Endothelial cell of umbilical vein (primary cell): ENCODE measurements at regions not wholly inside any gene's neighbourhood (a gene's known extent, or its start where the extent isn't known, plus 50 kb on each side); places are given as distances from the start of the nearest gene placed in this dataset.

Experiments
- BruUV-seq: library from RNA; stranded (reverse); fragments of 400-500 nt; replicated peaks from 2 replicates; lab custom pipeline; 2021; lab: Mats Ljungman, UMichigan
- CTCF ChIA-PET: fragments of 300-600, 350-600 bp; sonication (Branson Sonifier 250); formaldehyde crosslinking; loops from one replicate; lab custom pipeline; 2021; ENCODE audit warnings: antibody characterized with exemption, inconsistent platforms; lab: Charles Lee
- POLR2A ChIA-PET: fragments of 300-600, 350-600 bp; sonication (Branson Sonifier 250); formaldehyde crosslinking; loops from one replicate; lab custom pipeline; 2021; ENCODE audit warnings: antibody characterized with exemption, inconsistent platforms; lab: Charles Lee
- DNase-seq: peaks from one replicate; pipeline ENCODE4 v3.0.0-alpha.2; 2011; ENCODE audit warnings: low read depth, low spot score
- FAIRE-seq: peaks from 2 replicates; lab custom pipeline; 2011; peaks lifted over from hg19 to GRCh38; lab: Jason Lieb, UNC
- H2AFZ ChIP-seq: 2 replicates; pipeline ENCODE4 v1.6.0; 2012; ENCODE audit warnings: low read depth, low read length, control low read depth, inconsistent platforms
- H3K27ac ChIP-seq: 2 replicates; pipeline ENCODE4 v1.5.1; 2011; ENCODE audit warnings: low read depth, mild to moderate bottlenecking, control low read depth, low read length, moderate library complexity; ENCODE audit not compliant: insufficient read depth
- H3K27me3 ChIP-seq, 2 experiments: 2 replicates each; pipeline versions ENCODE4 v1.6.0 to v1.6.1; 2011; ENCODE audit warnings: low read length in 2 of 2, mixed read lengths in 1 of 2; ENCODE audit not compliant: control insufficient read depth in 2 of 2, insufficient read depth in 2 of 2
- H3K36me3 ChIP-seq, 2 experiments: 2 replicates in 1 of 2; 3 replicates in 1 of 2; pipeline ENCODE4 v1.5.1; 2011; ENCODE audit warnings: low read length in 2 of 2, mild to moderate bottlenecking in 1 of 2, moderate library complexity in 1 of 2; ENCODE audit not compliant: control insufficient read depth in 2 of 2, insufficient read depth in 2 of 2; ENCODE audit errors: extremely low read depth in 1 of 2
- H3K4me1 ChIP-seq: 3 replicates; pipeline ENCODE4 v1.5.1; 2011; ENCODE audit warnings: mild to moderate bottlenecking, low read length; ENCODE audit not compliant: control insufficient read depth, insufficient read depth; ENCODE audit errors: extremely low read depth
- H3K4me2 ChIP-seq: 2 replicates; pipeline ENCODE4 v1.6.1; 2011; ENCODE audit warnings: low read length, control low read depth, mixed read lengths; ENCODE audit not compliant: insufficient read depth
- H3K4me3 ChIP-seq, 3 experiments: fragments of 200-600 bp in 1 of 3; sonication (generic), shearing (Covaris generic) in 1 of 3; replicated peaks in 1 of 3; 2 replicates each; pipeline ENCODE4 v1.5.1; 2011 to 2016; ENCODE audit warnings: control low read depth in 3 of 3, low read length in 3 of 3, mild to moderate bottlenecking in 2 of 3, inconsistent platforms in 1 of 3, low read depth in 1 of 3, moderate library complexity in 1 of 3; ENCODE audit not compliant: insufficient read depth in 1 of 3
- H3K79me2 ChIP-seq: 2 replicates; pipeline ENCODE4 v1.6.0; 2012; ENCODE audit warnings: low read length, inconsistent platforms; ENCODE audit not compliant: control insufficient read depth, insufficient read depth
- H3K9ac ChIP-seq: replicated peaks from 2 replicates; pipeline ENCODE3; 2011; ENCODE audit warnings: low read length, control low read depth; ENCODE audit not compliant: insufficient read depth; ENCODE audit errors: extremely low read depth
- H3K9me1 ChIP-seq: replicated peaks from 3 replicates; pipeline ENCODE4 v1.6.0; 2011; ENCODE audit warnings: mild to moderate bottlenecking, low read length; ENCODE audit not compliant: control insufficient read depth, insufficient read depth; ENCODE audit errors: extremely low read depth
- H3K9me3 ChIP-seq: replicated peaks from 2 replicates; pipeline ENCODE4 v1.5.1; 2012; ENCODE audit warnings: low read length, inconsistent platforms; ENCODE audit not compliant: control insufficient read depth, insufficient read depth
- H4K20me1 ChIP-seq: replicated peaks from 2 replicates; pipeline ENCODE3; 2011; ENCODE audit warnings: mild to moderate bottlenecking, low read length; ENCODE audit not compliant: control insufficient read depth, insufficient read depth; ENCODE audit errors: extremely low read depth
- EZH2 ChIP-seq: IDR thresholded peaks from 2 replicates; pipeline ENCODE4 v1.6.1; 2012; ENCODE audit warnings: borderline replicate concordance, low read depth, mild to moderate bottlenecking, moderate library complexity, low read length, inconsistent platforms; ENCODE audit not compliant: severe bottlenecking
- FOS ChIP-seq: IDR thresholded peaks from 2 replicates; pipeline ENCODE4 v1.6.1; 2011; ENCODE audit warnings: mild to moderate bottlenecking, low read length, moderate library complexity, borderline replicate concordance; ENCODE audit not compliant: insufficient read depth
- GATA2 ChIP-seq: IDR thresholded peaks from 2 replicates; pipeline ENCODE4 v1.7.0; 2011; ENCODE audit warnings: low read depth, mild to moderate bottlenecking, moderate library complexity, mixed read lengths, low read length; ENCODE audit not compliant: insufficient read length, insufficient read depth
- JUN ChIP-seq: IDR thresholded peaks from 2 replicates; pipeline ENCODE4 v1.6.1; 2011; ENCODE audit warnings: borderline replicate concordance, low read depth; ENCODE audit not compliant: insufficient read length, insufficient read depth
- MYC ChIP-seq: IDR thresholded peaks from one replicate; pipeline ENCODE4 v1.6.1; 2011; ENCODE audit warnings: mild to moderate bottlenecking, low read depth, low read length
- POLR2A ChIP-seq: IDR thresholded peaks from 2 replicates; pipeline ENCODE4 v1.6.1; 2012; ENCODE audit warnings: low read depth, mild to moderate bottlenecking, control low read depth, low read length
- POLR2AphosphoS5 ChIP-seq: IDR thresholded peaks from 2 replicates; pipeline ENCODE4 v1.6.1; 2012; ENCODE audit warnings: low read depth, mild to moderate bottlenecking, control low read depth, low read length, moderate library complexity; ENCODE audit not compliant: insufficient read depth
- dilution Hi-C: fragments of 300-500 bp; cut with MboI; formaldehyde crosslinking; loops from one replicate; pipeline ENCODE4 v1.15.0; 2019; ENCODE audit warnings: low sequenced_read_pairs; ENCODE audit not compliant: extremely low pct_ligation_motif_present
- intact Hi-C: fragments of 100-400 bp; cut with micrococcal nuclease; formaldehyde crosslinking; loops from one replicate; pipeline ENCODE4 v1.10.0; 2022
- TF ChIP-seq, protein P1 (sequence below), 2 donors: IDR thresholded peaks; 1 replicate in 1 of 2; 2 replicates in 1 of 2; pipeline ENCODE4 v1.5.1; 2011; ENCODE audit warnings: low read length in 2 of 2, mild to moderate bottlenecking in 2 of 2, moderate library complexity in 2 of 2, control low read depth in 1 of 2, inconsistent platforms in 1 of 2, low read depth in 1 of 2; ENCODE audit not compliant: insufficient read depth in 1 of 2; ENCODE audit errors: extremely low read depth in 1 of 2
- TF ChIP-seq, protein P2 (sequence below): IDR thresholded peaks from 2 replicates; pipeline ENCODE4 v1.6.1; 2011; ENCODE audit not compliant: insufficient read depth, insufficient read length

DNA sequence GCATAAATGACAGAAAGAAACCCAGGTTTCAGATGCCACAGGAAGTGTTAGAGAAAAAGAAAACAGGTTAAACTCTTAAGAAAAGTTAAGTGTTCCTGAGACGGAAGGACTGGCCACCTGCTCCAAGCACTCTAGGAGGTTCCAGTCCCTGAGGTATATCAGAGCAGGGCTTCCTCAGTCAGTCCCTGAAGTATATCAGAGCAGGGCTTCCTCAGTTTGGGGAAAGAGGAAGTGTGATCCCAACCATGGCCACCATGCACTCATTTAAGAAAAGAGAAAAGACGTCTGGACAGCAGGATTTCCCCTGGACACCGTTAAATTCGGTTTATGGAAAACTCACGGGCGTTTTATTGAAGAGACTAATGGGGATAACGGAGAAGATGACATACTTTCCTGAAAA is 133.4 kb upstream of the PFKP start:
- Histone ChIP-seq H3K9me3 (no peaks in the 10 kb centered on the region), H3K9ac (no peak overlapping the region), H3K27ac (no peak overlapping the region), H3K79me2 (no peaks in the 10 kb centered on the region), H3K4me1 (no peaks in the 10 kb centered on the region), H3K9me1 (no peaks in the 10 kb centered on the region), H4K20me1 (no peaks in the 10 kb centered on the region), H3K4me2 (no peak overlapping the region), H3K27me3 (peaks cover 5 to 8% of the 10 kb centered on the region in 2 experiments), H3K36me3 (no peaks in the 10 kb centered on the region), H3K4me3 (no peak overlapping the region), H2AFZ (no peak overlapping the region)
- TF ChIP-seq FOS (no peak), EZH2 (no peak), POLR2A (no peak), MYC (no peak), GATA2 (no peak), POLR2AphosphoS5 (no peak), JUN (no peak)
- TF ChIP-seq, protein P1, sequence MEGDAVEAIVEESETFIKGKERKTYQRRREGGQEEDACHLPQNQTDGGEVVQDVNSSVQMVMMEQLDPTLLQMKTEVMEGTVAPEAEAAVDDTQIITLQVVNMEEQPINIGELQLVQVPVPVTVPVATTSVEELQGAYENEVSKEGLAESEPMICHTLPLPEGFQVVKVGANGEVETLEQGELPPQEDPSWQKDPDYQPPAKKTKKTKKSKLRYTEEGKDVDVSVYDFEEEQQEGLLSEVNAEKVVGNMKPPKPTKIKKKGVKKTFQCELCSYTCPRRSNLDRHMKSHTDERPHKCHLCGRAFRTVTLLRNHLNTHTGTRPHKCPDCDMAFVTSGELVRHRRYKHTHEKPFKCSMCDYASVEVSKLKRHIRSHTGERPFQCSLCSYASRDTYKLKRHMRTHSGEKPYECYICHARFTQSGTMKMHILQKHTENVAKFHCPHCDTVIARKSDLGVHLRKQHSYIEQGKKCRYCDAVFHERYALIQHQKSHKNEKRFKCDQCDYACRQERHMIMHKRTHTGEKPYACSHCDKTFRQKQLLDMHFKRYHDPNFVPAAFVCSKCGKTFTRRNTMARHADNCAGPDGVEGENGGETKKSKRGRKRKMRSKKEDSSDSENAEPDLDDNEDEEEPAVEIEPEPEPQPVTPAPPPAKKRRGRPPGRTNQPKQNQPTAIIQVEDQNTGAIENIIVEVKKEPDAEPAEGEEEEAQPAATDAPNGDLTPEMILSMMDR (IDR thresholded peaks at IDR 0.05; ENCODE audit: extremely low read depth in 1 of 2, insufficient read depth in 1 of 2, low read depth in 1 of 2, low read length in 2 of 2) = no peak
- TF ChIP-seq, protein P2, sequence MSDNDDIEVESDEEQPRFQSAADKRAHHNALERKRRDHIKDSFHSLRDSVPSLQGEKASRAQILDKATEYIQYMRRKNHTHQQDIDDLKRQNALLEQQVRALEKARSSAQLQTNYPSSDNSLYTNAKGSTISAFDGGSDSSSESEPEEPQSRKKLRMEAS = no peak
- ChIA-PET POLR2A (no interaction called here), CTCF (interaction anchor here (1.4 kb wide), 1 partner anchor 109 kb away, joined by 8 read pairs; no protein-coding TSS in a partner anchor)
- dilution Hi-C loops (no loop called here), intact Hi-C loops (no loop called here)
- DNase-seq = no peak
- no TSS peak for BruUV-seq
- no peak for FAIRE-seq
